ENCODE measurements at regions not wholly inside any gene's neighbourhood (a gene's known extent, or its start where the extent isn't known, plus 50 kb on each side); places are given as distances from the start of the nearest gene placed in this dataset.

DNA sequence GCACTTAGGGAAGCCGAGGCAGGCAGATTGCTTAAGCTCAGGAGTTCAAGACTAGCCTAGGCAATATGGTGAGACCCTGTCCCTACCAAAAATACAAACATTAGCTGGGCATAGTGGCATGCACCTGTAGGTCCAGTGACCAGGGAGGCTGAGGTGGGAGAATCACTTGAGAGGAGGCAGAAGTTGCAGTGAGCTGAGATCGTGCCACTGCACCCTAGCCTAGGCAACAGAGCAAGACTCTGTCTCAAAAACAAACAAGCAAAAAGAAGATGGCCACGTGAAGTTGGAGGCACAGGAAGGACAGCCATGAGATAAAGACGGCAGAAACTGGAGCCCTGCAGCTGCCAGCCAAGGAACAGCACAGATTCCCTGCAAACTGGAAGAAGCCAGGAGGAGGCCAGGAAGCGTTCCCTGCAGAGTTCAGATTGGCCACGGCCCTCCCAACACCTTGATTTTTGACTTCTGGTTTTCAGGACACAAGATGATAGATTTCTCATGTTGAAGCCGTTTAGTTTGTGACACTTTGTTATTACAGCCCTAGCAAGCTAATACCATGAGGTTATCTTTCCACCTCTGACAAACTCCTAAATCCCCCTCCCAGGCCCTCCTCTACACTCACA is 786.7 kb downstream of the UQCRFS1 start:
- Histone ChIP-seq H3K27ac (replicated peaks) (no peak overlapping the region), H3K9me3 (replicated peaks) (no peaks in the 10 kb centered on the region), H3K4me1 (no peaks in the 10 kb centered on the region), H3K27me3 (ENCODE audit: low read depth) (peaks cover 77% of the 10 kb centered on the region), H3K36me3 (no peaks in the 10 kb centered on the region), H3K4me3 (no peak overlapping the region)
- TF ChIP-seq CTCF (IDR thresholded peaks at IDR 0.05; ENCODE audit: borderline replicate concordance) = no peak
- no peak for DNase-seq
- intact Hi-C loops (cut with micrococcal nuclease) = no loop called here

DNA sequence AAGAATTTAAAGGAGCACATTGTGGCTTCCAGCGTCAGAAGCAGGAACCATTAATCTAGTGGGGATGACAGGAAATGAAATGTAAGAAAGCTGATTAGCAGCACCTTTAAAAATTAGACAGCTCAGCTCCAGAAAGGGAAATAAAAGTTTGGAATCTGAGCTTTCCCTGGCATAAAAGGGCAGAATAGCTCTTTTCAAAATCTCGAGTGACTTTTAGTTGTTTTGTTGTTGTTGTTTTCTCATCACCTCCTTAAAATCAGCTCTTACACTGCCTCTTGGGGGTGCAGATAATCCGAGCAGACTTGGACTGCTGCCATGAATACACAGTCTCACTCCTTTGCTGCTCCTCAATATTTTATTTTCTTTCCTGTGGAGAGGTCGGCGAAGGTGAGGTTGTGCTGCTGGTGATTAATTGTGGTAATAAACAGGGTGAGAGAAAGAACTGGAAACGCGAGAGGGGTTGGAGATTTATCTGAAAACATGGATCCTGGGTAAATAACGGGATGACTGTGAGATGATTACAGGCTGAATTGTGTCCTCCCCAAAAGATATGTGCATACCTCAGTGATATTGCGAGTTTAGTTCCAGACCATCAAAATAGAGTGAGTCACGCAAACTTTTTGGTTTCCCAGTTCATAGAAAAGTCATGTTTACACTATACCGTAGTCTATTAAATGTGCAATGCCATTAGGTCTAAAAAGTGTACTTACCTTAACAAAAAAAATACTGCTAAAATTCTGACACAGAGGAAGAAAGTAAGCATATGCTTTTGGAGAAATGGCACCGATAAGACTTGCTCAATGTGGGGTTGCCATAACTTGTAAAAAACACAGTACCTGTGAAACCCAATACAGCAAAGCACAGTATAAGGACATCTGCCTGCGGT is 787.7 kb downstream of the UQCRFS1 start:
- Histone ChIP-seq H3K4me1 (no peaks in the 10 kb centered on the region), H3K27ac (replicated peaks) (no peak overlapping the region), H3K27me3 (ENCODE audit: low read depth) (peaks cover 82% of the 10 kb centered on the region), H3K36me3 (no peaks in the 10 kb centered on the region), H3K9me3 (replicated peaks) (no peaks in the 10 kb centered on the region), H3K4me3 (no peak overlapping the region)
- intact Hi-C loops (cut with micrococcal nuclease) = no loop called here
- DNase-seq = no peak
- TF ChIP-seq CTCF (IDR thresholded peaks at IDR 0.05; ENCODE audit: borderline replicate concordance) = no peak

GRCh38 chr19:28424662-28425045 is 788.3 kb downstream of the UQCRFS1 start:
- Histone ChIP-seq H3K9me3 (replicated peaks) (no peaks in the 10 kb centered on the region), H3K4me1 (no peaks in the 10 kb centered on the region), H3K27me3 (ENCODE audit: low read depth) (peaks cover 88% of the 10 kb centered on the region), H3K27ac (replicated peaks) (no peak overlapping the region), H3K36me3 (no peaks in the 10 kb centered on the region), H3K4me3 (no peak overlapping the region)
- intact Hi-C loops (cut with micrococcal nuclease) = no loop called here
- no peak for TF ChIP-seq CTCF (IDR thresholded peaks at IDR 0.05; ENCODE audit: borderline replicate concordance)
- DNase-seq = no peak

DNA sequence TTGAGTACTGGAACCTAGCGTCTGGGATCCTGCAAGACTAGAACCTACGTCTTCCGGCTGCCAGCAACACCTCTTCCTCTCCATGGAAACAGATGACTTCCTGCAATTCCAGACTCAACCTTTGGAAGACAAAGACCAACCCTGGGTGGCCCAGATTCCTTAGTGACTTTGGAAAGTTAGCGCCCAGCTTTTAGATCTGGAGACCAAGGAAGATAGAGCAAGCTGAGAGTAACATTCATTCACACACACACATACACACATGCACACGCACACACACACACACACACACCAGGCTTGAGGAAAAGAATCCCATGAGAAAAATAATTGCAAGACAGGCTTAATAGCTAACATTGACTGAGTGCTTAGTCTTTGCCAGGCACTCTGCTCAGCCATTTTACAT is 788.9 kb downstream of the UQCRFS1 start:
- TF ChIP-seq CTCF (IDR thresholded peaks at IDR 0.05; ENCODE audit: borderline replicate concordance) = no peak
- intact Hi-C loops (cut with micrococcal nuclease) = no loop called here
- H3K36me3 ChIP-seq = no peaks in the 10 kb centered on the region
- DNase-seq = no peak
- H3K9me3 ChIP-seq (replicated peaks) = no peaks in the 10 kb centered on the region
- peaks cover 88% of the 10 kb centered on the region for H3K27me3 ChIP-seq (ENCODE audit: low read depth)
- no peak overlapping the region for H3K27ac ChIP-seq (replicated peaks)
- no peak overlapping the region for H3K4me3 ChIP-seq
- no peaks in the 10 kb centered on the region for H3K4me1 ChIP-seq

GRCh38 chr19:28422791-28423650 is 789.9 kb downstream of the UQCRFS1 start:
- H3K9me3 ChIP-seq (replicated peaks) = no peaks in the 10 kb centered on the region
- no peak overlapping the region for H3K4me3 ChIP-seq
- no peak for DNase-seq
- no peak overlapping the region for H3K27ac ChIP-seq (replicated peaks)
- H3K4me1 ChIP-seq = no peaks in the 10 kb centered on the region
- no peaks in the 10 kb centered on the region for H3K36me3 ChIP-seq
- intact Hi-C loops (cut with micrococcal nuclease) = no loop called here
- H3K27me3 ChIP-seq (ENCODE audit: low read depth) = peaks cover 91% of the 10 kb centered on the region
- no peak for TF ChIP-seq CTCF (IDR thresholded peaks at IDR 0.05; ENCODE audit: borderline replicate concordance)

Measured in left ventricle myocardium inferior (tissue), 1 donor.